ENCODE measurements at regions not wholly inside any gene's neighbourhood (a gene's known extent, or its start where the extent isn't known, plus 50 kb on each side); places are given as distances from the start of the nearest gene placed in this dataset.

- TF ChIP-seq CTCF (conservative IDR thresholded peaks at IDR 0.05 in 1 of 2, IDR thresholded peaks at IDR 0.05 in 1 of 2; ENCODE audit: low read depth in 1 of 2, low read length in 2 of 2), result no peak
- TF ChIP-seq EZH2 (IDR thresholded peaks at IDR 0.05; ENCODE audit: low read length, missing control alignments), result no peak
Observed at GRCh38 chr5:91651704-91652103, 268.6 kb upstream of the ARRDC3 start.

All from fibroblast of lung (primary cell).